GM18870 (cell line): ENCODE measurements at regions not wholly inside any gene's neighbourhood (a gene's known extent, or its start where the extent isn't known, plus 50 kb on each side); places are given as distances from the start of the nearest gene placed in this dataset.

ENCODE experiments used
- ATAC-seq: cut with Tn5 transposase; IDR thresholded peaks from one replicate; pipeline ENCODE4 v1.9.1; 2021; ENCODE audit warnings: moderate library complexity; ENCODE audit not compliant: unreplicated experiment

DNA sequence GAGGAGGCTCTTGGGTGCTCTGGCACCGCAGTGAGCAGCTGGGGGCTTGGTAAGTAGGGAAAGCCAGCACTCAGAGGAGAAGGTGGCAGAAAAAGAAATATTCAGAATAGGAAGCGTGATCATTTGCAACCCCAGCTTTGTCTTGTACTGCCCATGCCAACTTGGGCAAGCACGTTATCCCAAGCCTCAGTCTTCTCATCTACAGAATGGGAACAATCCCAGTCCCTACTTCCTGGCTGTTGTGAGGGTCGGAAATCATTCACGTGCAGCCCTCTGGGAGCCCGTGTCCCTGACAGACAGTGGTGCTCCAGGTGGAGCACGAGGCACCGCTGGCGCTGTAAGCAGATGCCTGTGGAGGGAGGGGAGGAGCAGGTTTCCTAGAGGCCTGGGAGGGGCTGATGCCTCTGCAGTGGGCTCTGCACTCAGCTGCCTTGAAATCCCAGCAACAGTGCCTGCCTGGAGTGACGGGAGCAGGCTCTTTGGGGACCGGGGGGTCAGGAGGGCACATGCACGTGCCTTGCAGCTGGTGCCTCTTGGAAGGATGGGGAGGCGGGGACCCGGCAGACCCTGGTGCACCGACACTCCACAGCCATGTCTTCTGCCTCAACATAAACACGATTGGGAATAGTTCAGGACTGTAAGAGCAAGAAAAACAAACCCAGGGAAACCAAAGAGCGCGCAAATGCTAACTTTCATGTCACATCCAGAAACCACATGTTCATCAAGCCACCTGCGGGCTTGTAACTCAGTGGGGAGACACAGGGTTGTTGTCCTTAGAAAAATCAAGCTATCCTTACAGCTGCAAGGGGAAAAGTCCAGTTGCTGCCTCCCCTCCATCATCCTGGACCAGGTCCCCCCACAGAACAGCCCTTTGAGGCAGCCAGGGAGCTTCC lies 86.5 kb upstream of the DIO3 start:
- ATAC-seq = no peak

GRCh38 chr14:101475456-101476257 lies 85.6 kb upstream of the DIO3 start:
- ATAC-seq = no peak

- ATAC-seq = no peak
Measured at GRCh38 chr14:101476258-101476915, 84.9 kb upstream of the DIO3 start.

DNA sequence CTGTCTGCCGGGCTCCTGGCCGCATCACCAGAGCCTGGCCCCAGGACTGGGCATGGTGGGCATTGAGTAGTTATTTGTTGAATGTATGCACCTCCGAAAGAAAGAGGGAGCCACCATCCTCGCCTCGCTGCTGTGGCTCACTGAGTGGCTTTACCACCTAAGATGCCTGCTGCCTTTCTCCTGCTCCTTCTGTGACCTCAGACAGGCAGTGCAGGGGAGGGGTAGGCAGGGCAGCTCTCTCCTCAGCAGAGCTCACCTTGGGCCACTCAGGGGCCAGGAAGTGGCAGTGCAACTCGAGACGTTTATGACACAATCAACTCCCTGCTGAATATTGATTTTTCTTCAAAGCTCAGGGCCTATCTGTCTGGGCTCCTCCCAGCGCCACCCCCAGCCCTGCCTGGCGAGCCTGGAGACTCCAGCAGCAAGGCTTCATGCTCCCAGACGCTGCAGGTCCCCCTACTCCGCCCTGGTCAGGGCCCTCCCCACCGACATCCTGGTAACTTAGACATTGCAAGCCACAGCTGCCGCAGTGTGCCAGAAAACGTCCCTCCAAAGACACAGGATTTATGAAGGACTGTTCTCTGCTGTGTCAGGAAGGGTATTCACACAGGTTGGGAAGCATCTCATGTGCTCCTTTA lies 84.3 kb upstream of the DIO3 start:
- no peak for ATAC-seq

GRCh38 chr14:101477648-101478047 lies 83.6 kb upstream of the DIO3 start:
- ATAC-seq = no peak

DNA sequence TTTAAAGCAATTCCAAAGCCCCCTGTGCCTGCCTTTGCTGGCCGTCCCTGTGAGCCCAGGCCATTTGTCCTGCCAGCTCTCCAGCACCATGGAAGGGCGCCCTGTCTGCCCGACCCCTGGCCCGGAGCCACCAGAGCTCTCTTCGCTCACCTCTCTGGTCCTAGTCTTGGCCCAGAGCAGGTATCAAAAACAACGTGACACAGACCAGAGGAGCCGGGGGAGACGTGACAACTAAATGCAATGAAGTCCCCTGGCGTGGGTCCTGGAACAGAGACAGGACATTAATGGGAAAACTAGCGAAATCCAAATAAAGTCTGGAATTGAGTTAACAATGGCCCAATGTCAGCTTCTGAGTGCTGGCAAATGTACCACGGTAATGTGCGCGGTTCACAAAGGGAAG lies 83.2 kb upstream of the DIO3 start:
- no peak for ATAC-seq

GRCh38 chr14:101478796-101479410 lies 82.4 kb upstream of the DIO3 start:
- ATAC-seq = no peak

DNA sequence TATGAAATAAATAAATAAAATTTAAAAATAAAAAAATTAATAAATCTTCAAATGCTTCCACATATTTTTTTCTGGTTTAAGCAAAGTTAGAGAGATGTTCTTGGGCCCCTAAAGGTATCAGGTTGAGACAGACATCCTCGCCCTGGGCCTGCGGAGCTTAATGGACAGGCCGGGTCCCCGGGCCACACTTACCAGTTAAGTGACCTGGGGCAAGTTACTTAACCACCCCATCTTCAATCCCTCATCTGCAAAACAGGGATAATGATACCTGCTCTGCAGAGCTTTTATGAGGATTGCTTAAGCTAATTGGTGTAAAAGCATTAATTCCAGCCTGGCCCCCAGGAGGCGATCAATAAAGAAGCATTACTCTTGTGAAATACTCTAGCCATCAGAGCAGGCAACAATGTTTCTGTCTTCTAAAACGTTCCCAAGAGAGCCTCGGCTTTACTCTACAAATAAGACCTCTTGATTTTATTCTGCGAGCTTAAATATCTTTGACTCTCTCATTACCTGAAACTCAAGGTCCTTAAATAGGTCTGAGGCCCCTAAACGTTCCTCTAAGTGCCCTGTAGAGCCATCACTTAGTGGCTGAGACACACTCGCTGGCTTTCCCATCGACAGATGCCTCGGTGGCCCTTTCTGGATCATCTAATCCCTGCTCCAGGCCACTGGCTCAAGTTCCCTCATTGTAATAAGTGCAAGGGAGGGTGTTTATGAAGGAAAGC lies 81.1 kb upstream of the DIO3 start:
- ATAC-seq = no peak

DNA sequence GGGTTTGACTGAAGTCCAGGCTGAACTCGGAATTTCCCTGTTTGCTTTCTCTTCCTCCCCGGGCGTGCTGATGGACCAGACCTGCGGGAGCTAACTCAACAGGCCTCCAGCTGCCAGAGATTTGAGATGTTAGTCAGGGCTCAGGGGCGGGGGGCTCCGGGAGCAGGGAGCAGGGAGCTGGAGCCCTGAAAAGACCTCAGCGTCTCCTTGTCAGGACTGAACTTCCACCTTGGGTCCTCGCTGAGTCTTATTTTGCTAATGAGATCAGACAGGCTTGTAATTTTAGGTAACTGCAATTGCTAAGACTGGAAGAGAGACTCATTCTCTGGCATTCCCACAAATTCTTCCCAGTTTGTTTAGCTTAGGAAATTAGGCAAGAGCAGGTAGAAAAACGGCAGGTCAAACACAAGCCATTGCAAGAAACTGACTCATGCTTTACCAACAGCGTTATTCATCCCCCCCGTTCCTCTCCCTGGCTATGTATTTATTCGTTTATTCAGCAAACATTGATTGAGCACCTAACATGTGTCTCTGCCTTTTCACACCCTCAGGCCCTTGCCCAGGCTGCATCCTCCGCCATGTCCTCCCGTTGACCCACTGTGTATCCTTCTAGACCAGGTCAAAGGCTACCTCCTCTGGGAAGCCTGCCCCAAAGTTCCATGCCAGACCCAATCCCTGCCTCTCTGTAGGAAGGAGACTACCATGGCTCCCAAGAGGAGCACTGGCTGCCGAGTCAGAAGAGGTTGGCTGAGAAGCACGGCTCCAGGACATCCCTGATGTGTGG lies 80.4 kb upstream of the DIO3 start:
- no peak for ATAC-seq

DNA sequence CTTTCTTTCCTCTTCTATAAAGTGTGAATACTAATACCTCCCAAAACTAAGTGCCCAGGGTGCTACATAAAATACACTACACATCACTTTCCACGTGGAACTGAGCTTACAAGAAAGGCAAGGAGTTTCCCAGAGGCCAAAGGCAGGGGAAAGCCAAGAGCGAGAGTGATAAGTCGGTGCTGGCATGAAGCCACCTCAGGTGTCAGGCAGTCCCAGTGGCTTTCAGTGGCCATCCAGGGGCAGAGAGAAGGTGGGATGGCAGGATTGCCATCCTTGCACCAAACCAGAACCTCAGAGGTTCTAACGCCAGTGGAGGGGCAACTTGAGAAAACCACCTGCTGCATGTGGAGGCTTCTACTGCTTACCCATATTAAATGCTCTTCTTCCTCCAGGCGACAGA lies 79.7 kb upstream of the DIO3 start:
- ATAC-seq = no peak

GRCh38 chr14:101482066-101482465 lies 79.2 kb upstream of the DIO3 start:
- ATAC-seq = no peak

GRCh38 chr14:101483829-101484228 lies 77.5 kb upstream of the DIO3 start:
- ATAC-seq = no peak

DNA sequence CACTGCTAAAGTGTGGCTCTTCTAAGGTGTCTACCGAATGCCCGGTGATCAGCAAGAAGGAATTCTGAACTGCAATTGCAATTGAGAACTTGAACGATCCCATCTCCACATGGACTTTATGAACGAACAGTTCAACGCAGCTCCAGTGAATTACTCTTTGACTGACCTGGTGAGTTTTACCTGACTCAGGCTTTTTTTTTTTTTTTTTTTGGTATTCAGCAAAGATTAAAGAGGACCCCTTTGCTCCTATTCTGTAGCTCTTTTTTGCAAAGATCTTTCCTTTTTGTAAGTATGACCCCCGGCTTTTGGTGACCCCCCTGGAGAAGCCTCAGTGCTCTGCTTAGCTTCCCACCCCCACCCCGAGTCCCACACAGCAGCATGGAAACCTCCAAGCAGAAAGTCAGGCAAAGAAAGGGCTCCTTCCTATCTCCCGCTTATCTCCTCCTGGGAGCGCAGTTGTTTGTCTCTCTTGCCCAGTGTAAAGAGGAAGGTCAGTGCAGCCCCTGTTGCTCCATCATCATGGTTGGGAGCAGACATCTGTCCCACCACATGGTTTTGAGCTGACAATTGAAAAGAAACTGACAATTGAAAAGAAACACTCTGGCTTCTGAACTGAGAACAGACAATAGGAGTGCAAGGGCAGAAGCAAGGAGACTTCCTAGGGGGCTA lies 72.1 kb upstream of the DIO3 start:
- ATAC-seq = no peak

DNA sequence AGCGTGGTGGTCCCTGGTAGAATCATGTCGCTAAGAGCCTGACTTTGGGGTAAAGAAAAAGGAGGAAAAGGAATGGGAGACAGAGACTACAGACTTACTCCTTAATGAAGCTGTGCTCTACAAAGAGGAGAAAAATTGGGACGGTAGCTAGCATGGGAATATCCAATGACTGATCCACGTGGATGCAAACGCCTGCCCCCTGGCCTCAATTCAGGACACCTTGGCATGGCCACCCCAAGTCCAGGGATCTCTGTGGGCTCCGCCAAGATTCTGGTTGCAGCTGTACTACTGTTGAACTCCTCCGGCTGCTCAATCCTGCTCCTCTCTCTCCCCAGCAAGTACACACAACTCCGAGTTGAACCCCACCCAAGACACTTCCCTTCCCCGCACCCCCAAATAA lies 70.5 kb upstream of the DIO3 start:
- ATAC-seq = no peak

DNA sequence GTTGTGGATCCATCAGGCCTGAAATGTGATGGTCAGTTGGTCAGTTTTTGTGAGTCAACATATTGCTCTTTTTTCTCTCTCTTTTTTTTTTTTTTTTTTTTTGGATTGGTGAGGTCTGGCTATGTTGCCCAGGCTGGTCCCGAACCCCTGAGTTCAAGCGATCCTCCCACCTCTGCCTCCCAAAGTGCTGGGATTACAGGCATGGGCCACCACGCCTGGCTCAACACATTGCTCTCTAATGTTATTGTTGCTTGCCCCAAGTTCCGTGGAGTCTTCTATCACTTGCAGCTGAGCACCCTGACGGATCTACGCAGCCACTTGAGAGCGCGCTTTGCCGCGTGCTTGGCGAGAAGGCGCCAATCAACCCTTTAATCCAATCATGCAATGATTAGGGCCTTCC lies 69.5 kb upstream of the DIO3 start:
- ATAC-seq = no peak

DNA sequence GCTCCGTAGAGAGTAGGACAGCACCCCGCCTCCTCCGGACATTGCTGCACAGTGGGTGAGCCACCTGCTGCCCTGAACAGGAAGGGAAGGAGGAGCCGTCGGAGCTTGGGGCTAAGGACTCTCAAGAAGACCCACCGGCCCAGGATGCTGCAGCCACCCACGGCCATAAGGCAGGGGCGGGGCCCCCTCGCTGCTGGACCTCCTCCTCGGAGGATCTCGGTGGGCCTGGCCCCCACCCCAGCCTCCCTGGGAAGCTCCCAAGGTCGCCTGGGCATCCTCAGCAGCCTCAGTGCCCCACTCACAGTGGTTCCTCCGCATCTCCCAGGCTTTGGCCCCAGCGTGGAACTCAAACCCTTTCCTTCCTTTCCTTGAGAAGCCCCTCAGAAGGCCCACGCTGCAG lies 68.6 kb upstream of the DIO3 start:
- no peak for ATAC-seq

DNA sequence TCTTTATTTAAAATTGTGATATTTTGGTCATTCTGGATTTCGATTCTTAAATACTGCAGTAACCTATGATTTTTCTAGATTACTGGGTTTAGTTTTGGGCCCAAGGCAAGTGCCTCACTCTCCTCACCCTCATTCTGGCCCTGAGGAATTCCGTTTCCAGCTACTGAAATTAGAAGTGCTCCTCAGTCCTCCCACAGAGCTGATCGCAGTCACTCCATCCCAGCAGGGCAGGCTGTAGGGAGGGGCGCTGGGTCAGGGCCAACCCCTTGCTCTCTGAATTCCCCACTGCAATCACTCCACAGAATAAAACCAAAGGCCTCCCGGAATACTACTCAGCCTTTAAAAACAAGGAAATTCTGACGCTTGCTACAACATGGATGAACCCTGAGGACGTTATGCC lies 66.5 kb upstream of the DIO3 start:
- ATAC-seq = no peak

- no peak for ATAC-seq
Measured at GRCh38 chr14:101495284-101495683, 66.0 kb upstream of the DIO3 start.
